ENCODE measurements at regions not wholly inside any gene's neighbourhood (a gene's known extent, or its start where the extent isn't known, plus 50 kb on each side); places are given as distances from the start of the nearest gene placed in this dataset.
A peak's percentile ranks its signal among the peaks of the same experiment; 100 is the strongest.

GRCh38 chr12:91394903-91395302 is 212.3 kb upstream of the DCN start:
- DNase-seq (ENCODE audit: low spot score), result no peak
- Mint-ChIP-seq H3K4me1 (ENCODE audit: low read depth) (peaks cover under 1% of the 10 kb centered on the region), H3K4me3 (ENCODE audit: unreplicated experiment) (no peak overlapping the region), H3K27ac (ENCODE audit: unreplicated experiment) (no peak overlapping the region), H3K9me3 (ENCODE audit: low read depth) (peaks cover 24% of the 10 kb centered on the region), H3K27me3 (ENCODE audit: low read depth) (no peaks in the 10 kb centered on the region), H3K36me3 (ENCODE audit: low read depth) (peaks cover 7% of the 10 kb centered on the region)
- TF ChIP-seq CTCF (IDR thresholded peaks at IDR 0.05), result no peak

DNA sequence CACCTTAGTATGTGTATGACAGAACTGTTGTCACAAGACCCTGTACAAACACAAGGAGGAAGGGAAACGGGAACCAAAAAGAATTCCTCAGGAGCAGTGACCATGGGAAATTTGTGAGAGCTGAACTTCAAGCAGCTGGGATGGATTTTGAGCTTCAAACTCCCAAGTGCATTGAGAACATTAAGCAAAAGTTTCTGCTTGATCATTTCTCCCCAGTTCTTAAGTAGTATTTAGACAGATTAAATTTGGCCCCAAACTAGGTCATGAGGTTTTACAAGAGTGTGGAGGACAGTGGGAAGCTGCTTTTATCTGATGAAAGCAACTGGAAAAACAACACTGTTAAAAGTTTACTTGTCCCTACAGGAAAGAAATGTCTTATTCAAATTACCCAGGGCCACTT is 206.0 kb upstream of the DCN start:
- peaks cover 7% of the 10 kb centered on the region for H3K36me3 Mint-ChIP-seq (ENCODE audit: low read depth)
- no peaks in the 10 kb centered on the region for H3K27me3 Mint-ChIP-seq (ENCODE audit: low read depth)
- no peak for TF ChIP-seq CTCF (IDR thresholded peaks at IDR 0.05)

DNA sequence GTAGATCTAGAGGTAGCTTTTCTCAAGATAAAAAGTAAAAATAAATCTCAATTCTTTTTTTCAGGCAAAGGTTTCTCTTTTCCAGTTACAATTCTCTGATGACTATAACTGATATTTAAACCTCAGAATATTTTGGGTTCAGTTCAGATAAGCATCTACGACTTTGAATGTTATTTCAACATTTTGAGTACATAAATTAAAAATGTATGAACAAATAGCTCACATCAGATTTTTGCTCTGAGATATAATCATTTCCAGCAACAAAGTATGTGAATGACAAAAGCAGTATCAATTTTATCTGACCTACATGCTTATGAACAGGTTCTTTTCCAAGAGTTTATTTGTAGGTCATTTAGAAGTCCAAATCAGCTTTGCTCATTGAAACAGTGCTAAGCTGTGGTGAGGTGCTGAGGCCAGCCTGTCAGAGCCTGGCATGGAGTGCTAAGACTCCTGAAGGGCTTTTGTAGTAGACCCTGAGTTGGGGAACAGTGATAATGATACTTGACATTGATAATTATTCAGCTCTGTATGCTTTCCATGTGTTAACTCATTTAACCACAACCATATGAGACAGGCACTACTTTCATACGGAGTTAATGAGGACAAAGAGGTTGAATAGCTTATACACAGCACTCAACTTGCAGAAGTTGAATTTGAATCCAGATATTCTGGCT is 205.0 kb upstream of the DCN start:
- Mint-ChIP-seq H3K27me3 (ENCODE audit: low read depth) (no peaks in the 10 kb centered on the region), H3K27ac (ENCODE audit: unreplicated experiment) (peak overlapping the region; percentile 12), H3K4me1 (ENCODE audit: low read depth) (peaks cover 10% of the 10 kb centered on the region), H3K36me3 (ENCODE audit: low read depth) (peaks cover 6% of the 10 kb centered on the region), H3K9me3 (ENCODE audit: low read depth) (peaks cover 21% of the 10 kb centered on the region), H3K4me3 (ENCODE audit: unreplicated experiment) (no peak overlapping the region)
- no peak for DNase-seq (ENCODE audit: low spot score)
- TF ChIP-seq CTCF (IDR thresholded peaks at IDR 0.05), result no peak

More for the DNA sequence above, 206.0 kb upstream of the DCN start:
- Mint-ChIP-seq H3K4me1 (ENCODE audit: low read depth) (peaks cover 10% of the 10 kb centered on the region), H3K4me3 (ENCODE audit: unreplicated experiment) (no peak overlapping the region), H3K9me3 (ENCODE audit: low read depth) (peaks cover 25% of the 10 kb centered on the region), H3K27ac (ENCODE audit: unreplicated experiment) (peak overlapping the region; percentile 60)
- DNase-seq (ENCODE audit: low spot score), result no peak

- H3K9me3 Mint-ChIP-seq (ENCODE audit: low read depth), result peaks cover under 1% of the 10 kb centered on the region
- no peak overlapping the region for H3K27ac Mint-ChIP-seq (ENCODE audit: unreplicated experiment)
- H3K4me3 Mint-ChIP-seq (ENCODE audit: unreplicated experiment), result no peak overlapping the region
- no peaks in the 10 kb centered on the region for H3K36me3 Mint-ChIP-seq (ENCODE audit: low read depth)
- no peak for DNase-seq (ENCODE audit: low spot score)
- no peak for TF ChIP-seq CTCF (IDR thresholded peaks at IDR 0.05)
- no peaks in the 10 kb centered on the region for H3K27me3 Mint-ChIP-seq (ENCODE audit: low read depth)
- peaks cover 24% of the 10 kb centered on the region for H3K4me1 Mint-ChIP-seq (ENCODE audit: low read depth)
Observed at GRCh38 chr12:91384806-91385205, 202.2 kb upstream of the DCN start.

DNA sequence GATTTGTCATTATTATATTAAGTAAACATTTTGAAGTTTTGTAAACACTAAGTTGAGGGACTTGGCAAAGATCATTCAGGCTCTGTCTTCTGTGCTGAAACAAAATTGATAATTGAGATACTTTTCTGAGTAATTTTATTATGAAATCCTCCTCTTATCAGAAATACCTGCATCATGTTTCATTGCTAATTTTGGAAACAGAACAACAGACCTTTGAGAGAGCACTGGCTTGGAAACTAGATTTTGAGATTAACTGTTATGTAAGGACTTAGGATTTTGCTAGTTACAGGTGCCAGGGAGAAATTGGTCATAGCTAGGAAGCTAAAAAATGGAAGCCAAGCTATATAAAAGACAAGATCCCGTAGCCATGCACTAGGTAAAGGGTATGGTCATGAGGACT is 201.7 kb upstream of the DCN start:
- H3K36me3 Mint-ChIP-seq (ENCODE audit: low read depth), result no peaks in the 10 kb centered on the region
- DNase-seq (ENCODE audit: low spot score), result no peak
- H3K4me3 Mint-ChIP-seq (ENCODE audit: unreplicated experiment), result no peak overlapping the region
- H3K27ac Mint-ChIP-seq (ENCODE audit: unreplicated experiment), result no peak overlapping the region
- no peaks in the 10 kb centered on the region for H3K27me3 Mint-ChIP-seq (ENCODE audit: low read depth)
- H3K9me3 Mint-ChIP-seq (ENCODE audit: low read depth), result no peaks in the 10 kb centered on the region
- no peak for TF ChIP-seq CTCF (IDR thresholded peaks at IDR 0.05)
- H3K4me1 Mint-ChIP-seq (ENCODE audit: low read depth), result peaks cover 28% of the 10 kb centered on the region
